Astrocyte (in vitro differentiated cells and primary cell): ENCODE measurements at regions not wholly inside any gene's neighbourhood (a gene's known extent, or its start where the extent isn't known, plus 50 kb on each side); places are given as distances from the start of the nearest gene placed in this dataset.

Source experiments
- EZH2 ChIP-seq: IDR thresholded peaks from 2 replicates; pipeline ENCODE4 v1.6.1; 2012; ENCODE audit warnings: mild to moderate bottlenecking, low read length, inconsistent platforms; ENCODE audit not compliant: insufficient read depth
- TF ChIP-seq, protein P1 (sequence below): IDR thresholded peaks from 2 replicates; pipeline ENCODE4 v1.5.1; 2011; ENCODE audit warnings: low read depth, mild to moderate bottlenecking, inconsistent platforms, low read length, moderate library complexity; ENCODE audit not compliant: insufficient read depth

GRCh38 chr11:81772166-81772565 is 961.5 kb downstream of the FAM181B start:
- TF ChIP-seq, protein P1, sequence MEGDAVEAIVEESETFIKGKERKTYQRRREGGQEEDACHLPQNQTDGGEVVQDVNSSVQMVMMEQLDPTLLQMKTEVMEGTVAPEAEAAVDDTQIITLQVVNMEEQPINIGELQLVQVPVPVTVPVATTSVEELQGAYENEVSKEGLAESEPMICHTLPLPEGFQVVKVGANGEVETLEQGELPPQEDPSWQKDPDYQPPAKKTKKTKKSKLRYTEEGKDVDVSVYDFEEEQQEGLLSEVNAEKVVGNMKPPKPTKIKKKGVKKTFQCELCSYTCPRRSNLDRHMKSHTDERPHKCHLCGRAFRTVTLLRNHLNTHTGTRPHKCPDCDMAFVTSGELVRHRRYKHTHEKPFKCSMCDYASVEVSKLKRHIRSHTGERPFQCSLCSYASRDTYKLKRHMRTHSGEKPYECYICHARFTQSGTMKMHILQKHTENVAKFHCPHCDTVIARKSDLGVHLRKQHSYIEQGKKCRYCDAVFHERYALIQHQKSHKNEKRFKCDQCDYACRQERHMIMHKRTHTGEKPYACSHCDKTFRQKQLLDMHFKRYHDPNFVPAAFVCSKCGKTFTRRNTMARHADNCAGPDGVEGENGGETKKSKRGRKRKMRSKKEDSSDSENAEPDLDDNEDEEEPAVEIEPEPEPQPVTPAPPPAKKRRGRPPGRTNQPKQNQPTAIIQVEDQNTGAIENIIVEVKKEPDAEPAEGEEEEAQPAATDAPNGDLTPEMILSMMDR: no peak
- no peak for TF ChIP-seq EZH2
